ENCODE measurements at regions not wholly inside any gene's neighbourhood (a gene's known extent, or its start where the extent isn't known, plus 50 kb on each side); places are given as distances from the start of the nearest gene placed in this dataset.

- no peak overlapping the region for H3K9ac ChIP-seq (ENCODE audit: low read length)
- H3K36me3 ChIP-seq (ENCODE audit: control insufficient read depth, insufficient read depth, low read length, severe bottlenecking), result no peaks in the 10 kb centered on the region
- no peaks in the 10 kb centered on the region for H3K27me3 ChIP-seq (replicated peaks; ENCODE audit: control insufficient read depth, insufficient read depth, low read length)
- H3K4me3 ChIP-seq (ENCODE audit: low read length), result no peak overlapping the region
- no peak for DNase-seq (ENCODE audit: low read depth)
- no peaks in the 10 kb centered on the region for H3K4me1 ChIP-seq (ENCODE audit: control insufficient read depth, insufficient read depth, low read length)
- peaks cover 7% of the 10 kb centered on the region for H3K9me3 ChIP-seq (ENCODE audit: control insufficient read depth, low read length)
Observed at GRCh38 chr11:27873664-27874063, 173.4 kb upstream of the BDNF start.

GRCh38 chr11:27871056-27871455, 170.8 kb upstream of the BDNF start:
- Histone ChIP-seq H3K27me3 (replicated peaks; ENCODE audit: control insufficient read depth, insufficient read depth, low read length) (no peaks in the 10 kb centered on the region), H3K9me3 (ENCODE audit: control insufficient read depth, low read length) (peaks cover 7% of the 10 kb centered on the region), H3K36me3 (ENCODE audit: control insufficient read depth, insufficient read depth, low read length, severe bottlenecking) (no peaks in the 10 kb centered on the region), H3K9ac (ENCODE audit: low read length) (no peak overlapping the region), H3K4me3 (ENCODE audit: low read length) (no peak overlapping the region), H3K4me1 (ENCODE audit: control insufficient read depth, insufficient read depth, low read length) (no peaks in the 10 kb centered on the region)
- DNase-seq (ENCODE audit: low read depth), result no peak

DNA sequence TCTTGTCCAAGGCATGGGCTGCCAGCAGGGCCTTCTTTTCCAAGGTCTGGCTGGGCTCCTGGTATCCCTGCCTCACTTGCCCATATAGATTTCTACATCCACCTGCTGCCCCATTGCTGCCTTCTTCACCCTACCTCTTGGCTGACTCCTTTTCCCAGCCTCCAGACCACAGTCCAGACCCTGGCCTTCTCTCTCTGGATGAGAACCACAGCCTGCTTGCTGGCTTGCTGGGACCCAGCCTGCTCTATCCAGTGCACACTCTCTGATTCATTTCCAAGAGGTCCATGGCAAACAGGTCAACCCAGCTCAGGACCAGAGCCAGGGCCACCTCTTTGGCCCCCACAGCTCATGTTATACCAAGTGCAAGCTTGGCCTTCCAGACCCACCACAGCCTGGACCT, 169.4 kb upstream of the BDNF start:
- Histone ChIP-seq H3K4me1 (ENCODE audit: control insufficient read depth, insufficient read depth, low read length) (no peaks in the 10 kb centered on the region), H3K36me3 (ENCODE audit: control insufficient read depth, insufficient read depth, low read length, severe bottlenecking) (no peaks in the 10 kb centered on the region), H3K9me3 (ENCODE audit: control insufficient read depth, low read length) (peaks cover 7% of the 10 kb centered on the region)

GRCh38 chr11:27868709-27869108, 168.5 kb upstream of the BDNF start:
- Histone ChIP-seq H3K4me3 (ENCODE audit: low read length) (no peak overlapping the region), H3K4me1 (ENCODE audit: control insufficient read depth, insufficient read depth, low read length) (no peaks in the 10 kb centered on the region), H3K9ac (ENCODE audit: low read length) (no peak overlapping the region), H3K27me3 (replicated peaks; ENCODE audit: control insufficient read depth, insufficient read depth, low read length) (no peaks in the 10 kb centered on the region), H3K9me3 (ENCODE audit: control insufficient read depth, low read length) (peaks cover 7% of the 10 kb centered on the region), H3K36me3 (ENCODE audit: control insufficient read depth, insufficient read depth, low read length, severe bottlenecking) (no peaks in the 10 kb centered on the region)
- DNase-seq (ENCODE audit: low read depth), result no peak

More for the DNA sequence above, 169.4 kb upstream of the BDNF start:
- Histone ChIP-seq H3K4me3 (ENCODE audit: low read length) (no peak overlapping the region), H3K9ac (ENCODE audit: low read length) (no peak overlapping the region), H3K27me3 (replicated peaks; ENCODE audit: control insufficient read depth, insufficient read depth, low read length) (no peaks in the 10 kb centered on the region)
- no peak for DNase-seq (ENCODE audit: low read depth)

DNA sequence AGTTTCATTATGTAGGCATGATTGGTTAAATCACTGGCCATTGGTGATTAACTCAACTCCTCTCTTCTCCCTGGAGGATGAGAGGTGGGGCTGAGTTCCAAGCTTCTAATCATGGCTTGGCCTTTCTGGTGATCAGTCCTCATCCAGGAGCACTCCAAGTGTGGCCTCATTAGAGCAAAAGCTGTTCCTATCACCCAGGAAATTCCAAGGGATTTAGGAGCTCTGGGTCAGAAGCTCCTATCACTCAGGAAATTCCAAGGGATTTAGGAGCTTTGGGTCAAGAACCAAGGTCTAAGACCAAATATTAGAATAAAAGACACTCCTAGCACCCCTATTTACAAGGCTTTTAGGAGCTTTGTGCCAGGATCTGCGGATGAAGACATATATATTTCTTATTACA, 168.0 kb upstream of the BDNF start:
- no peaks in the 10 kb centered on the region for H3K4me1 ChIP-seq (ENCODE audit: control insufficient read depth, insufficient read depth, low read length)
- no peaks in the 10 kb centered on the region for H3K36me3 ChIP-seq (ENCODE audit: control insufficient read depth, insufficient read depth, low read length, severe bottlenecking)
- H3K9ac ChIP-seq (ENCODE audit: low read length), result no peak overlapping the region
- H3K4me3 ChIP-seq (ENCODE audit: low read length), result no peak overlapping the region
- peaks cover 7% of the 10 kb centered on the region for H3K9me3 ChIP-seq (ENCODE audit: control insufficient read depth, low read length)
- no peak for DNase-seq (ENCODE audit: low read depth)
- no peaks in the 10 kb centered on the region for H3K27me3 ChIP-seq (replicated peaks; ENCODE audit: control insufficient read depth, insufficient read depth, low read length)

DNA sequence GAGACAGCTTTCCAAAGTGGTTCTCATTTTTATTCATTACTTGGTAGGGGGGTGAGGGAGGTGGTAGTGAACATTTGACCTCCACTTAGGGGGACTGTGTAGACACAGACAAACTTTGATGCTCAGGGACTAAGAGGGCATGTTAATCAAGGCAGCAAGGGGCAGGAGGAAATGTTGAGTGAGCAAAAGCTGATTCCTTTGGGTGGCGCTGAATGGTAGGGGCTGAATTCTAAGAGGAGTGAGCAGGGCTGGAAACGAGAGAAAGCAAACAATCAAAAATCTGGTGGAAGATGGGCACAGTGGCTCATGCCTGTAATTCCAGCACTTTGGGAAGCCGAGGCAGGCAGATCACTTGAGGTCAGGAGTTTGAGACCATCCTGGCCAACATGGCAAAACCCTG, 164.8 kb upstream of the BDNF start:
- no peaks in the 10 kb centered on the region for H3K36me3 ChIP-seq (ENCODE audit: control insufficient read depth, insufficient read depth, low read length, severe bottlenecking)
- H3K4me1 ChIP-seq (ENCODE audit: control insufficient read depth, insufficient read depth, low read length), result peaks cover 17% of the 10 kb centered on the region

DNA sequence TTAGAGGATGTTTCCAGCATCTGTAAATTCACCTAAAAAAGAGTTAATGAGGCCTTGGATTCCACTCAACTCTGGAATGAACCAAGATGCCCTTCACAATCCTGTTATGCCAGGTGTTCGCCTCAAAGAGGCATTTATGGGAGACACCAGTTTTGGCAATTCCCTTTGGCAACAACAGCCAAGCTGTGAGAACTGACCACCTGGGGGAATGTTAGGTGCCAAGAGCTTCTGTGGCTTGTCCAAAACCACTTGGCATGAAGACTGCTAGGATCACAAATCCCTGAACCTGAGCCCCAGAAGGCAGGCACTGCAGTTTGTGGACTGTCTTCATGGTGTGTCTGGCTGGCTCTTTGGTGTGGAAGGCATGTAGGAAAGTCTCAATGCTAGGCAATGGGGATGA, 164.4 kb upstream of the BDNF start:
- no peaks in the 10 kb centered on the region for H3K27me3 ChIP-seq (replicated peaks; ENCODE audit: control insufficient read depth, insufficient read depth, low read length)
- peaks cover 21% of the 10 kb centered on the region for H3K4me1 ChIP-seq (ENCODE audit: control insufficient read depth, insufficient read depth, low read length)
- no peak overlapping the region for H3K4me3 ChIP-seq (ENCODE audit: low read length)
- no peak for DNase-seq (ENCODE audit: low read depth)
- no peak overlapping the region for H3K9ac ChIP-seq (ENCODE audit: low read length)
- no peaks in the 10 kb centered on the region for H3K9me3 ChIP-seq (ENCODE audit: control insufficient read depth, low read length)
- no peaks in the 10 kb centered on the region for H3K36me3 ChIP-seq (ENCODE audit: control insufficient read depth, insufficient read depth, low read length, severe bottlenecking)

More for the DNA sequence above, 164.8 kb upstream of the BDNF start:
- DNase-seq (ENCODE audit: low read depth), result no peak
- H3K4me3 ChIP-seq (ENCODE audit: low read length), result no peak overlapping the region
- H3K27me3 ChIP-seq (replicated peaks; ENCODE audit: control insufficient read depth, insufficient read depth, low read length), result no peaks in the 10 kb centered on the region
- H3K9me3 ChIP-seq (ENCODE audit: control insufficient read depth, low read length), result no peaks in the 10 kb centered on the region
- H3K9ac ChIP-seq (ENCODE audit: low read length), result no peak overlapping the region

- H3K4me3 ChIP-seq (ENCODE audit: low read length), result no peak overlapping the region
- H3K36me3 ChIP-seq (ENCODE audit: control insufficient read depth, insufficient read depth, low read length, severe bottlenecking), result no peaks in the 10 kb centered on the region
- H3K9me3 ChIP-seq (ENCODE audit: control insufficient read depth, low read length), result no peaks in the 10 kb centered on the region
- no peak overlapping the region for H3K9ac ChIP-seq (ENCODE audit: low read length)
- H3K4me1 ChIP-seq (ENCODE audit: control insufficient read depth, insufficient read depth, low read length), result peaks cover 21% of the 10 kb centered on the region
- no peaks in the 10 kb centered on the region for H3K27me3 ChIP-seq (replicated peaks; ENCODE audit: control insufficient read depth, insufficient read depth, low read length)
- no peak for DNase-seq (ENCODE audit: low read depth)
Observed at GRCh38 chr11:27864091-27864491, 163.8 kb upstream of the BDNF start.

- H3K36me3 ChIP-seq (ENCODE audit: control insufficient read depth, insufficient read depth, low read length, severe bottlenecking), result no peaks in the 10 kb centered on the region
- peaks cover 21% of the 10 kb centered on the region for H3K4me1 ChIP-seq (ENCODE audit: control insufficient read depth, insufficient read depth, low read length)
- no peaks in the 10 kb centered on the region for H3K27me3 ChIP-seq (replicated peaks; ENCODE audit: control insufficient read depth, insufficient read depth, low read length)
- DNase-seq (ENCODE audit: low read depth), result no peak
- H3K9me3 ChIP-seq (ENCODE audit: control insufficient read depth, low read length), result no peaks in the 10 kb centered on the region
- no peak overlapping the region for H3K9ac ChIP-seq (ENCODE audit: low read length)
- H3K4me3 ChIP-seq (ENCODE audit: low read length), result no peak overlapping the region
Observed at GRCh38 chr11:27863637-27864036, 163.4 kb upstream of the BDNF start.

DNA sequence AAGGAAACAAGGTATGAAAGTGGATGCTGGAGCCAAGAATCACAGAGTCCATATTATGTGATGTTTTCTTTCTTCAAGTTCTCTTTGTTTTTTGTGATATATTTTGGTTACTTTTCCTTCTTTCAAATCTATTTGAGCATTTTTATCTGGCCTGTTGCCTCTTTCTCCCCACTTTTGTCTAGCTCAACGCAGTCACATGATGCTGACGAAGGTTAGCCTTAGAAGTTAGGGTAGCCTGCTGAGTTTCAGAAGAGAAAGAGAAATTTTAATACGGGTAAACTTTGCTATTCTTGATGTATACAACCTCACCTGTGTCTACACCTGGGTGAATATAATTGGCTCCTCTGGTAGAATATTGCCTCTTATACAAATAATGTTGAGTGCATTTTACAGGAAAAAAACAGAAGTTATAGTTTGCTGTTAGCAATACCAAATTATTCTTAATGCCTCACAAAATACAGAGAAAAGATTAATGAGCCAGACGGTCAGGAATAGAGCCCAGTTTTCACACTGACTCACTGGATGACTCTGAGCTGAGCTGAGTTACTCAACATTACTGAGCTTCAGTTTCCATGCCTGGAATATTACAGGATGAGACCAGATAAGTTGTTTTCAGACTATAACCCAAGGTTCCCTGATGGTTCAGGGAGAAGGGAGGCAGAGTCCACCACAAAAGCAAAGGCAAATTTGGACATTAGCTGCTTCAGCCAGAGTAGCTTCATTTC, 161.6 kb upstream of the BDNF start:
- DNase-seq (ENCODE audit: low read depth), result peak; percentile 84
- Histone ChIP-seq H3K9ac (ENCODE audit: low read length) (no peak overlapping the region), H3K4me1 (ENCODE audit: control insufficient read depth, insufficient read depth, low read length) (peaks cover 21% of the 10 kb centered on the region), H3K27me3 (replicated peaks; ENCODE audit: control insufficient read depth, insufficient read depth, low read length) (no peaks in the 10 kb centered on the region), H3K4me3 (ENCODE audit: low read length) (no peak overlapping the region), H3K9me3 (ENCODE audit: control insufficient read depth, low read length) (no peaks in the 10 kb centered on the region), H3K36me3 (ENCODE audit: control insufficient read depth, insufficient read depth, low read length, severe bottlenecking) (no peaks in the 10 kb centered on the region)

GRCh38 chr11:27860811-27861210, 160.6 kb upstream of the BDNF start:
- Histone ChIP-seq H3K4me3 (ENCODE audit: low read length) (no peak overlapping the region), H3K4me1 (ENCODE audit: control insufficient read depth, insufficient read depth, low read length) (peaks cover 21% of the 10 kb centered on the region), H3K27me3 (replicated peaks; ENCODE audit: control insufficient read depth, insufficient read depth, low read length) (no peaks in the 10 kb centered on the region), H3K9me3 (ENCODE audit: control insufficient read depth, low read length) (no peaks in the 10 kb centered on the region), H3K9ac (ENCODE audit: low read length) (no peak overlapping the region), H3K36me3 (ENCODE audit: control insufficient read depth, insufficient read depth, low read length, severe bottlenecking) (no peaks in the 10 kb centered on the region)
- no peak for DNase-seq (ENCODE audit: low read depth)

DNA sequence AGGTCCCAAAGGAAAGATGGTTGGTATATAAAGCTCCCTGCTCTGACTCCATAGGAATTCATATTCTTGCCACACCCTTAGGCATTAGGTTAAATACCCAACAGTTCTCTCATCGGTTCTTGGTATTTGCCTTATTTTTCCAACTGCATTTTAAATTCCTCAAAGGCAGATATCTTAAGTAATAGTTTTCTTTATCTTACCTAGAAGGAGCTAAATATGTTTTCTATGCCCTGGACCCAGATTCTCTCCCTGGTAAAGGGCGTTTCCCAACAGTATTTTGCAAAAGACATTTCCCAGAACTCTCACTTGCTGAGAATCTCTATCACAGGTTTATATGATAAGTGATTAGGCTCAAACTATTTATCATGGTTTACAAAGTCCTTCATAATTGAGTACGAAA, 158.6 kb upstream of the BDNF start:
- DNase-seq (ENCODE audit: low read depth), result peak; percentile 16
- H3K36me3 ChIP-seq (ENCODE audit: control insufficient read depth, insufficient read depth, low read length, severe bottlenecking), result no peaks in the 10 kb centered on the region
- H3K4me3 ChIP-seq (ENCODE audit: low read length), result no peak overlapping the region
- H3K9me3 ChIP-seq (ENCODE audit: control insufficient read depth, low read length), result no peaks in the 10 kb centered on the region
- H3K4me1 ChIP-seq (ENCODE audit: control insufficient read depth, insufficient read depth, low read length), result peaks cover 21% of the 10 kb centered on the region
- H3K27me3 ChIP-seq (replicated peaks; ENCODE audit: control insufficient read depth, insufficient read depth, low read length), result no peaks in the 10 kb centered on the region
- H3K9ac ChIP-seq (ENCODE audit: low read length), result no peak overlapping the region
